GM19351 (cell line): ENCODE measurements at regions not wholly inside any gene's neighbourhood (a gene's known extent, or its start where the extent isn't known, plus 50 kb on each side); places are given as distances from the start of the nearest gene placed in this dataset.
"Not testable (repeated sequence)": the region's sequence is repeated elsewhere in the genome, so short reads cannot be mapped to it uniquely, and the experiment has no call there.

Source experiments
- ATAC-seq: cut with Tn5 transposase; IDR thresholded peaks from one replicate; pipeline ENCODE4 v1.9.1; 2021; ENCODE audit warnings: mild to moderate bottlenecking, moderate library complexity; ENCODE audit not compliant: unreplicated experiment

GRCh38 chr9:101893661-101894646 is 155.5 kb upstream of the GRIN3A start:
- ATAC-seq: no peak

GRCh38 chr9:101881508-101881907 is 143.1 kb upstream of the GRIN3A start:
- no peak for ATAC-seq

- ATAC-seq: no peak
Observed at GRCh38 chr9:101880846-101881245, 142.4 kb upstream of the GRIN3A start.

GRCh38 chr9:101878734-101879133 is 140.3 kb upstream of the GRIN3A start:
- no peak for ATAC-seq

GRCh38 chr9:101877439-101877838 is 139.0 kb upstream of the GRIN3A start:
- ATAC-seq: no peak

GRCh38 chr9:101861472-101861871 is 123.0 kb upstream of the GRIN3A start:
- ATAC-seq: no peak

GRCh38 chr9:101860920-101861319 is 122.5 kb upstream of the GRIN3A start:
- ATAC-seq: peak; percentile 68

GRCh38 chr9:101859620-101860019 is 121.2 kb upstream of the GRIN3A start:
- no peak for ATAC-seq

- ATAC-seq: no peak
Observed at GRCh38 chr9:101858026-101858425, 119.6 kb upstream of the GRIN3A start.

- ATAC-seq: no peak
Observed at GRCh38 chr9:101849102-101849707, 110.8 kb upstream of the GRIN3A start.

GRCh38 chr9:101848485-101848919 is 110.1 kb upstream of the GRIN3A start:
- ATAC-seq: no peak

GRCh38 chr9:101846161-101846560 is 107.7 kb upstream of the GRIN3A start:
- no peak for ATAC-seq

- ATAC-seq: no peak
Observed at GRCh38 chr9:101840694-101841188, 102.3 kb upstream of the GRIN3A start.

GRCh38 chr9:101838988-101839387 is 100.5 kb upstream of the GRIN3A start:
- not testable (repeated sequence) for ATAC-seq

GRCh38 chr9:101836021-101836420 is 97.6 kb upstream of the GRIN3A start:
- no peak for ATAC-seq

- ATAC-seq: no peak
Observed at GRCh38 chr9:101832486-101832885, 94.0 kb upstream of the GRIN3A start.

- not testable (repeated sequence) for ATAC-seq
Observed at GRCh38 chr9:101821450-101821849, 83.0 kb upstream of the GRIN3A start.

GRCh38 chr9:101820983-101821382 is 82.5 kb upstream of the GRIN3A start:
- not testable (repeated sequence) for ATAC-seq

- ATAC-seq: no peak
Observed at GRCh38 chr9:101814064-101814463, 75.6 kb upstream of the GRIN3A start.

- not testable (repeated sequence) for ATAC-seq
Observed at GRCh38 chr9:101807879-101808278, 69.4 kb upstream of the GRIN3A start.

GRCh38 chr9:101796044-101796443 is 57.6 kb upstream of the GRIN3A start:
- ATAC-seq: no peak

- ATAC-seq: no peak
Observed at GRCh38 chr9:101795147-101795546, 56.7 kb upstream of the GRIN3A start.
